BE2C (cell line): ENCODE measurements at regions not wholly inside any gene's neighbourhood (a gene's known extent, or its start where the extent isn't known, plus 50 kb on each side); places are given as distances from the start of the nearest gene placed in this dataset.

Source experiments
- DNase-seq: peaks from one replicate; pipeline ENCODE4 v3.0.0-alpha.2; 2020
- H3K27me3 ChIP-seq: fragments of 250-450 bp; sonication (Bioruptor Pico); 2 replicates; pipeline ENCODE4 v1.5.1; 2020; ENCODE audit warnings: mild to moderate bottlenecking
- H3K36me3 ChIP-seq: fragments of 250-450 bp; sonication (Bioruptor Pico); 2 replicates; pipeline ENCODE4 v1.5.1; 2020; ENCODE audit warnings: mild to moderate bottlenecking
- H3K4me1 ChIP-seq: fragments of 250-450 bp; sonication (Bioruptor Pico); 2 replicates; pipeline ENCODE4 v1.5.1; 2020
- H3K4me3 ChIP-seq: 2 replicates; pipeline ENCODE4 v1.5.1; 2011; ENCODE audit warnings: low read depth, low read length
- H3K9me3 ChIP-seq: fragments of 250-450 bp; sonication (Bioruptor Pico); 2 replicates; pipeline ENCODE4 v1.5.1; 2020
- CTCF ChIP-seq: IDR thresholded peaks from 2 replicates; pipeline ENCODE4 v1.5.1; 2012; ENCODE audit warnings: mild to moderate bottlenecking, low read depth, low read length

- Histone ChIP-seq H3K27me3 (no peaks in the 10 kb centered on the region), H3K9me3 (no peaks in the 10 kb centered on the region; the same call in 1 of the 2 replicates), H3K36me3 (no peaks in the 10 kb centered on the region), H3K4me3 (no peak overlapping the region), H3K4me1 (no peaks in the 10 kb centered on the region)
- DNase-seq, result no peak
- no peak for TF ChIP-seq CTCF
These were observed 677.5 kb downstream of the ACTL7B start for GRCh38 chr9:108178318-108178717.

- peak; percentile 66 for DNase-seq
- H3K27me3 ChIP-seq, result no peaks in the 10 kb centered on the region
- H3K9me3 ChIP-seq, result no peaks in the 10 kb centered on the region
- H3K36me3 ChIP-seq, result no peaks in the 10 kb centered on the region
- TF ChIP-seq CTCF, result no peak
- peaks cover 22% of the 10 kb centered on the region for H3K4me1 ChIP-seq
- H3K4me3 ChIP-seq, result no peak overlapping the region
These were observed 678.8 kb upstream of the KLF4 start for GRCh38 chr9:108168236-108168850.

- Histone ChIP-seq H3K27me3 (no peaks in the 10 kb centered on the region), H3K36me3 (no peaks in the 10 kb centered on the region), H3K4me1 (peaks cover 22% of the 10 kb centered on the region), H3K4me3 (no peak overlapping the region), H3K9me3 (no peaks in the 10 kb centered on the region)
- no peak for DNase-seq
- no peak for TF ChIP-seq CTCF
These were observed 677.7 kb upstream of the KLF4 start for GRCh38 chr9:108167136-108167900.

GRCh38 chr9:108166519-108166918, 677.0 kb upstream of the KLF4 start:
- no peak overlapping the region for H3K4me3 ChIP-seq
- no peak for TF ChIP-seq CTCF
- no peaks in the 10 kb centered on the region for H3K36me3 ChIP-seq
- no peaks in the 10 kb centered on the region for H3K27me3 ChIP-seq
- peaks cover 22% of the 10 kb centered on the region for H3K4me1 ChIP-seq
- no peak for DNase-seq
- H3K9me3 ChIP-seq, result no peaks in the 10 kb centered on the region

- no peak for TF ChIP-seq CTCF
These were observed 673.9 kb upstream of the KLF4 start for GRCh38 chr9:108163321-108164005.

More at GRCh38 chr9:108163321-108164005, 673.9 kb upstream of the KLF4 start:
- H3K27me3 ChIP-seq, result no peaks in the 10 kb centered on the region
- H3K9me3 ChIP-seq, result no peaks in the 10 kb centered on the region
- H3K36me3 ChIP-seq, result no peaks in the 10 kb centered on the region
- no peak overlapping the region for H3K4me3 ChIP-seq
- H3K4me1 ChIP-seq, result peaks cover 15% of the 10 kb centered on the region
- no peak for DNase-seq
